H1 (cell line): ENCODE measurements at regions not wholly inside any gene's neighbourhood (a gene's known extent, or its start where the extent isn't known, plus 50 kb on each side); places are given as distances from the start of the nearest gene placed in this dataset.

Experiments used
- CTCF ChIA-PET: fragments of 300-600 bp; sonication (Branson Sonifier 250); formaldehyde crosslinking; loops from one replicate; lab custom pipeline; 2021; ENCODE audit not compliant: partially characterized antibody; lab: Charles Lee
- POLR2A ChIA-PET: fragments of 300-600 bp; sonication (Branson Sonifier 250); formaldehyde crosslinking; loops from one replicate; lab custom pipeline; 2021; ENCODE audit warnings: inconsistent platforms; ENCODE audit not compliant: partially characterized antibody; lab: Charles Lee
- DNase-seq, 2 experiments: peaks; one replicate each; pipeline versions ENCODE4 v3.0.0 to v3.0.0-alpha.2; 2010 to 2022; ENCODE audit warnings: low spot score in 2 of 2, low read depth in 1 of 2, mixed read lengths in 1 of 2
- FAIRE-seq: peaks from 2 replicates; lab custom pipeline; 2011; peaks lifted over from hg19 to GRCh38; lab: Jason Lieb, UNC
- H2AFZ ChIP-seq: 2 replicates; pipeline ENCODE4 v1.8.1; 2012; ENCODE audit warnings: low read length, inconsistent platforms
- H2AK5ac ChIP-seq: 2 replicates; pipeline ENCODE4 v1.6.1; 2013; ENCODE audit warnings: low read depth, low read length
- H2BK120ac ChIP-seq: replicated peaks from 2 replicates; pipeline ENCODE3; 2013; ENCODE audit warnings: low read depth, low read length, inconsistent platforms
- H2BK12ac ChIP-seq: 2 replicates; pipeline ENCODE4 v1.6.1; 2013; ENCODE audit warnings: low read depth, low read length
- H2BK15ac ChIP-seq: 2 replicates; pipeline ENCODE4 v1.6.1; 2013; ENCODE audit warnings: low read length
- H2BK20ac ChIP-seq: 2 replicates; pipeline ENCODE4 v1.6.1; 2013; ENCODE audit warnings: low read length
- H2BK5ac ChIP-seq: 2 replicates; pipeline ENCODE4 v1.6.1; 2013; ENCODE audit warnings: low read depth, low read length
- H3K14ac ChIP-seq: 2 replicates; pipeline ENCODE4 v1.6.1; 2013; ENCODE audit warnings: inconsistent platforms; ENCODE audit not compliant: insufficient read length
- H3K18ac ChIP-seq: 2 replicates; pipeline ENCODE4 v1.6.1; 2013; ENCODE audit warnings: low read length; ENCODE audit errors: extremely low read depth
- H3K23ac ChIP-seq: 2 replicates; pipeline ENCODE4 v1.6.1; 2013; ENCODE audit warnings: inconsistent platforms; ENCODE audit not compliant: insufficient read length
- H3K23me2 ChIP-seq: 2 replicates; pipeline ENCODE4 v1.6.1; 2013; ENCODE audit warnings: low read depth, low read length
- H3K27ac ChIP-seq: 2 replicates; pipeline ENCODE4 v1.6.1; 2011; ENCODE audit warnings: low read depth, low read length, inconsistent platforms
- H3K27me3 ChIP-seq, 4 experiments: replicated peaks in 1 of 4; 1 replicate in 1 of 4; 2 replicates in 3 of 4; pipeline versions ENCODE4 v1.6.1 to v1.8.1; 2011 to 2013; ENCODE audit warnings: low read length in 3 of 4, mild to moderate bottlenecking in 3 of 4, inconsistent platforms in 2 of 4, mixed read lengths in 2 of 4, moderate library complexity in 1 of 4; ENCODE audit not compliant: control insufficient read depth in 3 of 4, insufficient read depth in 3 of 4; ENCODE audit errors: extremely low read depth in 1 of 4
- H3K36me3 ChIP-seq, 4 experiments: 2 replicates each; pipeline versions ENCODE4 v1.6.1 to v1.8.1; 2011 to 2013; ENCODE audit warnings: mild to moderate bottlenecking in 4 of 4, low read length in 3 of 4, moderate library complexity in 2 of 4, control low read depth in 1 of 4, inconsistent platforms in 1 of 4; ENCODE audit not compliant: insufficient read depth in 4 of 4, control insufficient read depth in 2 of 4
- H3K4ac ChIP-seq: replicated peaks from 2 replicates; pipeline ENCODE3; 2013; ENCODE audit warnings: low read length, low read depth, mixed read lengths, inconsistent platforms; ENCODE audit not compliant: insufficient read length
- H3K4me1 ChIP-seq, 4 experiments: replicated peaks in 1 of 4; 1 replicate in 1 of 4; 2 replicates in 3 of 4; pipeline versions ENCODE4 v1.6.1 to v1.8.1; 2011 to 2013; ENCODE audit warnings: low read length in 3 of 4, inconsistent platforms in 2 of 4, mixed read lengths in 1 of 4; ENCODE audit not compliant: insufficient read depth in 4 of 4, control insufficient read depth in 3 of 4
- H3K4me2 ChIP-seq, 2 experiments: 2 replicates each; pipeline versions ENCODE4 v1.6.1 to v1.8.1; 2011 to 2013; ENCODE audit warnings: low read depth in 2 of 2, low read length in 2 of 2, control low read depth in 1 of 2, inconsistent platforms in 1 of 2, mild to moderate bottlenecking in 1 of 2; ENCODE audit not compliant: insufficient read depth in 1 of 2
- H3K4me3 ChIP-seq, 4 experiments: fragments of 200-600, 300-600 bp in 1 of 4; sonication (generic), shearing (Covaris generic), sonication (Bioruptor Twin) in 1 of 4; 2 replicates each; pipeline versions ENCODE4 v1.5.1 to v1.8.1; 2011 to 2016; ENCODE audit warnings: low read length in 4 of 4, low read depth in 3 of 4, control low read depth in 2 of 4, inconsistent platforms in 2 of 4, mild to moderate bottlenecking in 2 of 4, mixed read lengths in 1 of 4, moderate library complexity in 1 of 4; ENCODE audit not compliant: insufficient read depth in 2 of 4; ENCODE audit errors: extremely low read depth in 1 of 4
- H3K56ac ChIP-seq: replicated peaks from 2 replicates; pipeline ENCODE3; 2013; ENCODE audit warnings: low read depth, mild to moderate bottlenecking, mixed read lengths, low read length, inconsistent platforms; ENCODE audit not compliant: insufficient read length
- H3K79me1 ChIP-seq: 2 replicates; pipeline ENCODE4 v1.6.1; 2013; ENCODE audit warnings: low read depth, low read length, control low read depth
- H3K79me2 ChIP-seq, 2 experiments: 2 replicates each; pipeline versions ENCODE4 v1.6.1 to v1.8.1; 2012 to 2013; ENCODE audit warnings: low read length in 2 of 2, mild to moderate bottlenecking in 2 of 2, inconsistent platforms in 1 of 2; ENCODE audit not compliant: insufficient read depth in 2 of 2, control insufficient read depth in 1 of 2
- H3K9ac ChIP-seq, 4 experiments: replicated peaks in 1 of 4; 1 replicate in 1 of 4; 2 replicates in 3 of 4; pipeline versions ENCODE4 v1.6.1 to v1.8.1; 2011 to 2013; ENCODE audit warnings: low read depth in 3 of 4, low read length in 3 of 4, control low read depth in 2 of 4, mild to moderate bottlenecking in 2 of 4, moderate library complexity in 2 of 4, inconsistent platforms in 1 of 4; ENCODE audit errors: extremely low read depth in 1 of 4
- H3K9me3 ChIP-seq, 2 experiments: 2 replicates each; pipeline versions ENCODE4 v1.6.1 to v1.8.1; 2012 to 2013; ENCODE audit warnings: mild to moderate bottlenecking in 2 of 2, moderate library complexity in 2 of 2, control low read depth in 1 of 2, inconsistent platforms in 1 of 2, low read depth in 1 of 2, low read length in 1 of 2, mixed read lengths in 1 of 2; ENCODE audit not compliant: insufficient read depth in 2 of 2
- H4K20me1 ChIP-seq, 2 experiments: replicated peaks in 1 of 2; 2 replicates each; pipeline versions ENCODE3 to v1.8.1; 2011 to 2013; ENCODE audit warnings: inconsistent platforms in 2 of 2, low read length in 2 of 2, mild to moderate bottlenecking in 1 of 2; ENCODE audit not compliant: insufficient read depth in 2 of 2, control insufficient read depth in 1 of 2
- H4K5ac ChIP-seq: 2 replicates; pipeline ENCODE4 v1.6.1; 2013; ENCODE audit warnings: low read length, low read depth, mixed read lengths, inconsistent platforms; ENCODE audit not compliant: insufficient read length
- H4K8ac ChIP-seq: 2 replicates; pipeline ENCODE4 v1.8.0; 2013; ENCODE audit warnings: mild to moderate bottlenecking, moderate library complexity, low read length, inconsistent platforms; ENCODE audit not compliant: insufficient read depth; ENCODE audit errors: extremely low read depth
- H4K91ac ChIP-seq: replicated peaks from 2 replicates; pipeline ENCODE3; 2013; ENCODE audit warnings: low read length, mixed read lengths, inconsistent platforms; ENCODE audit not compliant: insufficient read length
- ASH2L ChIP-seq: fragments of 200-600, 300-600 bp; sonication (generic); IDR thresholded peaks from one replicate; pipeline ENCODE4 v1.7.1; 2017; ENCODE audit warnings: low read length
- BCL11A ChIP-seq, 2 experiments: IDR thresholded peaks; one replicate each; pipeline ENCODE4 v1.6.1; 2011; ENCODE audit warnings: low read depth in 2 of 2, low read length in 2 of 2, mild to moderate bottlenecking in 2 of 2
- BRCA1 ChIP-seq: IDR thresholded peaks from 2 replicates; pipeline ENCODE4 v1.6.1; 2012; ENCODE audit warnings: low read depth, low read length, improper control_type of control experiment
- WGBS, 2 experiments: shearing (Covaris generic) in 1 of 2; methylation state at CpG; one replicate each; pipeline versions ENCODE4 v1.1.6 to v1.1.7; 2013 to 2015; ENCODE audit warnings: low lambda C conversion rate in 2 of 2, mixed read lengths in 2 of 2, inconsistent platforms in 1 of 2, low coverage in 1 of 2, missing lambda C conversion rate in 1 of 2; ENCODE audit not compliant: insufficient replicate concordance in 2 of 2, insufficient coverage in 1 of 2, insufficient read length in 1 of 2; ENCODE audit errors: extremely low coverage in 1 of 2, missing lambda C conversion rate in 1 of 2; 5-methylcytosine and 5-hydroxymethylcytosine counted together

GRCh38 chr2:226619707-226620106, 179.9 kb downstream of the IRS1 start:
- no peak overlapping the region for H2BK15ac ChIP-seq
- no peaks in the 10 kb centered on the region for H3K79me1 ChIP-seq
- FAIRE-seq (no peak), DNase-seq (no peak)
- no peak overlapping the region for H3K4me2 ChIP-seq
- H3K27ac ChIP-seq, result no peak overlapping the region
- H3K4me3 ChIP-seq, result no peak overlapping the region
- H3K4ac ChIP-seq, result no peak overlapping the region
- no peaks in the 10 kb centered on the region for H4K20me1 ChIP-seq
- TF ChIP-seq BCL11A (IDR thresholded peaks at IDR 0.05; ENCODE audit: low read depth in 2 of 2, low read length in 2 of 2), result no peak
- TF ChIP-seq BRCA1, result no peak
- no peak for TF ChIP-seq ASH2L
- H3K23me2 ChIP-seq, result no peaks in the 10 kb centered on the region
- H4K91ac ChIP-seq, result no peak overlapping the region
- H2AK5ac ChIP-seq, result no peak overlapping the region
- no peak overlapping the region for H3K9ac ChIP-seq
- no peaks in the 10 kb centered on the region for H3K79me2 ChIP-seq
- no peak overlapping the region for H3K56ac ChIP-seq
- ChIA-PET POLR2A (no interaction called here), CTCF (interaction anchor here (0.6 to 2.1 kb wide), 9 partner anchors 9 to 404 kb away, joined by 3 to 9 read pairs (median 3); no protein-coding TSS in a partner anchor)
- H3K27me3 ChIP-seq, result no peaks in the 10 kb centered on the region
- H3K18ac ChIP-seq, result no peak overlapping the region
- no peak overlapping the region for H4K8ac ChIP-seq
- H3K9me3 ChIP-seq, result no peaks in the 10 kb centered on the region
- WGBS, 2 experiments, result 90% methylated on average over 3 of the region's 3 CpGs; no CpG with 5 or more reads in 1 of the 2 experiments
- H3K4me1 ChIP-seq, result no peaks in the 10 kb centered on the region
- H3K14ac ChIP-seq, result no peak overlapping the region
- no peak overlapping the region for H2BK20ac ChIP-seq
- H2BK5ac ChIP-seq, result no peak overlapping the region
- H2BK12ac ChIP-seq, result no peak overlapping the region
- no peak overlapping the region for H4K5ac ChIP-seq
- H3K36me3 ChIP-seq, result no peaks in the 10 kb centered on the region
- no peak overlapping the region for H2BK120ac ChIP-seq
- H3K23ac ChIP-seq, result no peak overlapping the region
- no peak overlapping the region for H2AFZ ChIP-seq
